Amniotic stem cell (primary cell): ENCODE measurements at regions not wholly inside any gene's neighbourhood (a gene's known extent, or its start where the extent isn't known, plus 50 kb on each side); places are given as distances from the start of the nearest gene placed in this dataset.
"Not testable (repeated sequence)": the region's sequence is repeated elsewhere in the genome, so short reads cannot be mapped to it uniquely, and the experiment has no call there.

ENCODE experiments used
- DNase-seq: peaks from one replicate; lab custom pipeline; 2025; lab: John Stamatoyannopoulos, UW

DNA sequence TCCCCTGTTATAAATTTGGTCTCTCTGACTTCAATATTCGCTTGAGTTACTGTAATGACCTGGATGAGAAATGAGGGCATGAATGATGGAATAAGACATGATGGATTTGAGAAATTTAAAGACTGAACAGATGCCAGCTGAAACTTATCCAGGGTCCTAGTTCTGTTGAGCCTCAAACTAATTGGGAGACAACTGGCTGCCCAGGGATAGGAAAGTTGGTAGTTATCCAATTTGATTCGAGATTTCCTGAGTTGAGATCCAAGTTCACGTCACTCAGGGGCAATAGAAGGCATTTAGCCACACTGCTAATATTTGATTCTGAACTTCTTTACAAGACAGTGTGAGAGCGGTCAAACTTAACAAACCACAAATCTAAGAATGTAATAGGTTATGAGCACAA, 159.0 kb upstream of the CXCL13 start:
- no peak for DNase-seq

DNA sequence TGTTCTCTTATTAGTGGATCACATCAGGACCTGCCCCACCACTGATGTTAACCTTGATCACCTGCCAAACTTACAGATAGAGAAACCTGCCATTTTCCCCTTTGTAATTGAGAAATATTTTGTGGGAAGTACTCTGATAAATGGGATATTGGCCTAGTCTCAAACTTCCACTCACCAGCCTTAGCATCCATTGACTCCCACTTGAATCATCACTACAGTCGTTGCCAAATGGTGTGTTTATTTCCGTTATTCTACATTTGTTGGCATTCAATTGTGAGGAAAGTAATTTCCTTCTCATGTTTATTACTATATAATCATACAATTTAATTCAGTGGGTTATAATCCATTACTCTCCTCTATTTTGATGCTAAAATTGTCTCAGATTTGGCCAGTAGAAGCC, 156.4 kb upstream of the CXCL13 start:
- DNase-seq = no peak

DNA sequence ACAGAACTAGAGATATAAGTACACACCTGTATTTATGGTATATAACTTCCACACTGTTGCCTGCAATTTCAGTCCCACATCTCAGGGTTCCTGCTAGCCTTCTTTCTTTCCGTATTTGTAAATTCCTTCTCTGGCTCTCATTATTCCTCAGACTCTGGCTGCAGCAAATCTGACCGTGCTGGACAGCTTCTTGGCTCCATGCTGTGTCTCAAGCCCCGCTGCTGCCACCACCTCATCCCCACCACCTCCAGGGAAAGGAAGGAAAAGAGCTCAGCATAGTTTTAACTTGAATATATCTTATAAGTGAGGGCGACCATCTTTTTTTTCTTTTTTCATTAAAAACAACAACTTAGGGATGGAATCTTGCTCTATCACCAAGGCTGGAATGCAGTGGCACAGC, 155.6 kb upstream of the CXCL13 start:
- DNase-seq = no peak

DNA sequence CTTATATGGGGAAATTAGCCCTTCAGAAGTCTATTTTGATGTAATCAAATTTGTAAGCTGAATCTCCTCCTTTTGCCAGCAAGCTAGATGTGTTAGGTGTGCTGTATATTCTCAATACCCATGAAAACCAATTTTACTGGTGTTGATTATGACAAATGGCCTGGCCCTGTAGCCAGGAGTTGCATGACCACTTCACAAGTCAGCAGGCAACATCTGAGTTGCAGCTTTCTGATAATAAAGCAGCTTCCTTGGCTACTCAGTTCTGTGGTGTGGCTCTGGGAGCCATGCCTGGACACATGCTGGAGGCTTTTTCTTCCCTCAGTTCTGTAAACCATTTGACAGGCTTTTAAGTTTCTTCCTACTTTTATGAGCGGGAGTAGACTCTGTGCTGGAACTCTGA, 154.1 kb upstream of the CXCL13 start:
- no peak for DNase-seq

DNA sequence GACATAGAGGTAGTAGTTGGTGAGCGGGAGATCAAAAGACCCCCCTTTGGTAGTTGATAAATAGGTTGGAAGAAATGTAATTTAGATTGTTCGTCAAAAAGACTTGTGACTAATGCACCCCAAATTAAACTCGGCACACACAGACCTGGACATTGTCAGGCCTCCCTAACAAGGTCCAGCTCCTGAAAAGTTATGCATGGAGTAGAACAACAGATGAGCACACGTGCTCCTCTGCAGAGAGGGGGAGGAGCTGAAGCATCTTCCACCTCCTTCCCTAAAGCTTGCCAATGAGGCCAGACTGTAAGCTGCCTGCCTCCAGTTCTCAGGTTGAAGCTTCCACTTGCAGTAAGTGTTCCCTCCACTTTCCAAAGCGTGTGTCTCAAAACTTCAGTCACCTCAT, 153.5 kb upstream of the CXCL13 start:
- DNase-seq = not testable (repeated sequence)

- no peak for DNase-seq
Observed at GRCh38 chr4:77453911-77454310, 151.7 kb upstream of the CXCL13 start.

DNA sequence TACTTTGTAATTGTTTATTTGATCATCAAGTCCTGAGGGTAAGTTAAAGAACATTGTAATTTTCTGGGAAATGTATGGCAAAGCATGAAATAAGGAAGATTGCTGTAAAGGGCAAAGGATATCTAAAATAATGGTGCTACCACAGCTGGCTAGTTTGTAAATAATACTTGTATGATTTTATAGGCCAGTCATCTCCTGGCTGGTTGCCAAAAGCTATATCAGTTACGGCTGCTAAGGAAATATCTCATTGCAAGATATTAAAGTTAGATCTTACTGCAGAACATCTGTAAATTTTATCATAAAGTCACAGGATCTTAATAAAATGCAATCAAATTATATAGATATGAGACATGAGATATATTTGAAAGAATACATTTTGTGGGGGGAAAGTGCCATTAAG, 150.8 kb upstream of the CXCL13 start:
- DNase-seq = no peak

DNA sequence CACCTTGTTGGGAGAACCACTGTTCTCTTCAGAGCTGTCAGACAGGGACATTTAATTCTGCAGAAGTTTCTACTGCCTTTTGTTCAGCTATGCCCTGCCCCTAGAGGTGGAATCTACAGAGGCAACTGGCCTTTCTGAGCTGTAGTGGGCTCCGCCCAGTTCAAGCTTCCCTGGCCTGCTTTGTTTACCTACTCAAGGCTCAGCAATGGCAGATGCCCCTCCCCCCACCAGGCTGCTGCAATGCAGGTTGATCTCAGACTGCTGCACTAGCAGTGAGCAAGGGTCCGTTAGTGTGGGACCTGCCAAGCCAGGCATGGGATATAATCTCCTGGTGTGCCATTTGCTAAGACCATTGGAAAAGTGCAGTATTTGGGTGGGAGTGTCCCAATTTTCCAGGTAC, 141.5 kb upstream of the CXCL13 start:
- DNase-seq = not testable (repeated sequence)

DNA sequence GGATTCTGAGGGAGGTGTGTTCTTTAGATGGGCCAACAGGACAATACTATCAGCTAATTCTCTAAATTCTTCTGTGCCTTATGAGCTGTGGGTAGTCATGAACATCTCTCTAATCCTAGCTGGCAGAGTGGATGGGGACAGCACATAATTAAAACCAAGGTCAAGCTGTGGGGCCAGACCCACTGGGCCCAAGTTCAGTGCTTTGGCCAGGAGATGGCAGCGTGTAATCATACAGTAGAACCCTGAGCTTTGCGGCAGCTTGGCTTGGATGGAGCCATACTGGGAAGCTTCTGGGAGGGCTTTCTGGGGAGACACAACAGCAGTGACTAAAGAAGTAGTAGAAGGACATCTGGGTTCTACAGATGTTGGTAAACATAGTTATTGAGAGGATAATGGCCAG, 140.3 kb upstream of the CXCL13 start:
- DNase-seq = no peak

DNA sequence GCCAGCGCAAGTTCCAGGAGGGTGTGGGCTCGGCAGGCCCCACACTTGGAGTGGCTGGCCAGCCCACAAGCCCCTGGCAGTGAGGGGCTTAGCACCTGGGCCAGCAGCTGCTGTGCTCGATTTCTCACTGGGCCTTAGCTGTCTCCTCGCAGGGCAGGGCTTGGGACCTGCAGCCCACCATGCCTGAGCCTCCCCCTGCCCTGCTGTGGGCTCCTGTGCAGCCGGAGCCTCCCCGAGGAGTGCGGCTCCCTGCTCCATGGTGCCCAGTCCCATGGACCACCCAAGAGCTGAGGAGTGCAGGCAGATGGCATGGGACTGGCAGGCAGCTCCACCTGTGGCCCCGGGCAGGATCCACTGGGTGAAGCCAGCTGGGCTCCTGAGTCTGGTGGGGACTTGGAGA, 139.2 kb upstream of the CXCL13 start:
- no peak for DNase-seq

- no peak for DNase-seq
Observed at GRCh38 chr4:77471821-77472495, 133.7 kb upstream of the CXCL13 start.

DNA sequence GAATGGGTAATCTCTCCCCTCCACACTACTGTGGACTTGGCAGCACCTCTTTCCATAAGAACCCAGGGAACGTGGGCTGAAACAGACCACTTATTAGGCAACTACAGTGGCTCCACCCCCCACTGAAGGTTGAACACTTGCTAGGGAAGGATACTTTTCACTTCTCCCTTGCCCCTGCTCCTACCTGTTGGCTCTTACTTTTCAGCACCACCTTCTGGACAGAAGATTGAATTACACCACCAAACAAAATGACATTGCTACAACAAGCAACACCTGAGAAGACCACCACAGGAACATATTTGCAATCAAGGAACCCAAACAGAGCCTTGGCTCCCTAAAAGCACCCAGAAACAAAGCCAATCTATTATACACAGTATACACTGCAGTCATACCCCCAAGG, 132.1 kb upstream of the CXCL13 start:
- no peak for DNase-seq

DNA sequence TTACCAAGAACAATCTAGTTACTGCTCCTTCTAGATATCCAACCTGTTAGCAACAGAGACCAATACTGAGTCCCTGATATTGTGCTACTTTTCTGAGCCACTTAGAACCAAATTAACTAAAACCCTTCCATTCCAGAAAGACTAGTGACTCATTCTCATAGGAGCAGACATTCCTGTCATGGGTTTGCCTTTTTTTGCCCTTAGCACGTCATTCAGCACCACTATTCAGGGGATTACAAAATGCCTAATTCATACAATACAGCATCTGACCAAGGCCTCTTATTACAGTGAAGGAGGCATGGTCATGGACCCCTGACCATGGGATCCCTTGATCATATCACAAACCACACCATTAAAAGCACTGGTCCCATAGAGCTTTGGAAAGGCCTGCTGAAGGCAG, 123.8 kb upstream of the CXCL13 start:
- no peak for DNase-seq

- no peak for DNase-seq
Observed at GRCh38 chr4:77488882-77489281, 116.7 kb upstream of the CXCL13 start.

GRCh38 chr4:77493120-77493752, 112.4 kb upstream of the CXCL13 start:
- DNase-seq = no peak

- DNase-seq = no peak
Observed at GRCh38 chr4:77493829-77494551, 111.6 kb upstream of the CXCL13 start.

DNA sequence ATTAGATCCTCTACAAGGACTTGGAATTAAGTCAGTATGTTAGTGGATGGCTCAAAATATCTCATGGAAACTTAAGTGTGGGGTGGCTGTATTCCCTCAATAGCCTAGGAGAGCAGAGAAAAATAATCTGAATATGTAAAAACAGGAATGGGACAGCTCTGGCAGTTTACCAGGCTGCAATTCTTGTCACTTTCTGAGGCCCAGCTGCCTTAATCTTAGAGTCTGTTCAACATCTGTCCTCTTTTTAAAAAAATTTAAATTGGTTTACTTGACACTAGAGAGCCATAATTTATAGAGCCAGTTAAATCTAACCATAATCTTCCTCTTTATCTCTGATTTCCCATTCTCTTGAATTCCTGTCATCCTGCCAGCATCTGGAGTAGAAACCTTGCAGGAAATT, 109.2 kb upstream of the CXCL13 start:
- DNase-seq = no peak

DNA sequence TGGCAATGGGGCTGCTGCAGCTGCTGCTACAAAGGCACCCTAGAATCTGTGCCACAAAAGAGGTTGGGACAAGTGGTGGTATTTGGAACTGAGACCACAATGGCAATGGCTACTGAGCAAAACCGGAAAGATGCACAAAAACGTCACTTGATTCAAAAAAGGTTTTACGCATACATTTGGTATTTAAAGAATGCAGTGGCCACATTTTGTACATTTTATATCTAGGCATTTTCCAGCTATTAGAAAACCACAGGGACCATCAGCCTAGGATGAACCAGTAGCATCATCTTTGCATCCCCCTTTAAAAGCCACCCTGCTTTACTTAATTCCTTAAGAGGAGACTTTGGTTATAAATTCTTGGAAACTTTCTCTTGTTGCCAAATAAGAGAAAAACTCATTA, 104.8 kb upstream of the CXCL13 start:
- no peak for DNase-seq

GRCh38 chr4:77501240-77501639, 104.4 kb upstream of the CXCL13 start:
- no peak for DNase-seq

GRCh38 chr4:77501851-77502250, 103.8 kb upstream of the CXCL13 start:
- no peak for DNase-seq

- no peak for DNase-seq
Observed at GRCh38 chr4:77504407-77504806, 101.2 kb upstream of the CXCL13 start.

GRCh38 chr4:77505275-77505957, 100.2 kb upstream of the CXCL13 start:
- no peak for DNase-seq

- no peak for DNase-seq
Observed at GRCh38 chr4:77505958-77506319, 99.7 kb upstream of the CXCL13 start.
